ENCODE measurements at regions not wholly inside any gene's neighbourhood (a gene's known extent, or its start where the extent isn't known, plus 50 kb on each side); places are given as distances from the start of the nearest gene placed in this dataset.
"Not testable (repeated sequence)": the region's sequence is repeated elsewhere in the genome, so short reads cannot be mapped to it uniquely, and the experiment has no call there.

GRCh38 chr3:146368882-146369523, 100.4 kb downstream of the PLSCR2 start:
- no peaks in the 10 kb centered on the region for H3K27me3 ChIP-seq
- no peak overlapping the region for H3K4me3 ChIP-seq
- no peak overlapping the region for H3K27ac ChIP-seq
- no peaks in the 10 kb centered on the region for H3K9me3 ChIP-seq (ENCODE audit: low read depth)
- H3K4me1 ChIP-seq (ENCODE audit: low read depth) = no peaks in the 10 kb centered on the region
- no peaks in the 10 kb centered on the region for H3K36me3 ChIP-seq
- TF ChIP-seq CTCF (IDR thresholded peaks at IDR 0.05; ENCODE audit: low read depth, low read length) = no peak
- DNase-seq (ENCODE audit: low read depth in 1 of 2, low spot score in 1 of 2) = no peak

GRCh38 chr3:146359841-146360240, 108.9 kb upstream of the PLSCR4 start:
- Histone ChIP-seq H3K9me3 (ENCODE audit: low read depth) (no peaks in the 10 kb centered on the region), H3K36me3 (no peaks in the 10 kb centered on the region), H3K4me1 (ENCODE audit: low read depth) (no peaks in the 10 kb centered on the region), H3K27me3 (no peaks in the 10 kb centered on the region), H3K4me3 (no peak overlapping the region), H3K27ac (no peak overlapping the region)
- no peak for TF ChIP-seq CTCF (IDR thresholded peaks at IDR 0.05; ENCODE audit: low read depth, low read length)
- no peak for DNase-seq (ENCODE audit: low read depth in 1 of 2, low spot score in 1 of 2)

GRCh38 chr3:146354421-146354820, 103.5 kb upstream of the PLSCR4 start:
- not testable (repeated sequence) for H3K27me3 ChIP-seq; H3K4me3 ChIP-seq; H3K27ac ChIP-seq; H3K36me3 ChIP-seq; H3K4me1 ChIP-seq (ENCODE audit: low read depth); H3K9me3 ChIP-seq (ENCODE audit: low read depth); DNase-seq (ENCODE audit: low read depth in 1 of 2, low spot score in 1 of 2)

- H3K27ac ChIP-seq = no peak overlapping the region
- no peak for TF ChIP-seq CTCF (IDR thresholded peaks at IDR 0.05; ENCODE audit: low read depth, low read length)
- H3K27me3 ChIP-seq = no peaks in the 10 kb centered on the region
- no peak overlapping the region for H3K4me3 ChIP-seq
- H3K9me3 ChIP-seq (ENCODE audit: low read depth) = no peaks in the 10 kb centered on the region
- no peaks in the 10 kb centered on the region for H3K4me1 ChIP-seq (ENCODE audit: low read depth)
- H3K36me3 ChIP-seq = no peaks in the 10 kb centered on the region
- DNase-seq (ENCODE audit: low read depth in 1 of 2, low spot score in 1 of 2) = no peak
Measured at GRCh38 chr3:146350852-146351251, 99.9 kb upstream of the PLSCR4 start.

DNA sequence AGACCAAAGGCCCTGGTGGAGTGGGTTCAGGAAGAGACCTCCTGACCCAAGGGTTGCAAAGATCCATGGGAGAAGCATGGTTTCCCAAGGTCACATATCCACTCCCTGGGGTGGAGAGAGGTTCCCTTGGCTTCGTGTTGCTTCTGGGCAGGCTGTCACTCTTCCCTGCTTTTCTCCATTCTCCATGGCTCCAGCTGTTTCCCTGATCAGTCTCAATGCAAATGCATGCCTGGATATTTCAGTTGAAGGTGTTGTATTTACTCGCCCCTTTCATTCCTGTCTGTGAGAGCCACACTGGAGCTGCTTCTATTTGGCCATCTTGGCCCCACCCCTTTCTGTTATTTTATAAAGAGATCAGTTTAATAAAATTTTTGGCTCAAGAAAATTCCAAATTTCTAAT, 95.0 kb upstream of the PLSCR4 start:
- no peaks in the 10 kb centered on the region for H3K9me3 ChIP-seq (ENCODE audit: low read depth)
- H3K4me1 ChIP-seq (ENCODE audit: low read depth) = no peaks in the 10 kb centered on the region
- H3K27ac ChIP-seq = no peak overlapping the region
- H3K27me3 ChIP-seq = no peaks in the 10 kb centered on the region
- no peaks in the 10 kb centered on the region for H3K36me3 ChIP-seq
- no peak for TF ChIP-seq CTCF (IDR thresholded peaks at IDR 0.05; ENCODE audit: low read depth, low read length)
- no peak overlapping the region for H3K4me3 ChIP-seq
- DNase-seq (ENCODE audit: low read depth in 1 of 2, low spot score in 1 of 2) = no peak

GRCh38 chr3:146343551-146343950, 92.6 kb upstream of the PLSCR4 start:
- Histone ChIP-seq H3K9me3 (ENCODE audit: low read depth) (no peaks in the 10 kb centered on the region), H3K27ac (no peak overlapping the region), H3K4me3 (no peak overlapping the region), H3K36me3 (no peaks in the 10 kb centered on the region), H3K4me1 (ENCODE audit: low read depth) (no peaks in the 10 kb centered on the region), H3K27me3 (no peaks in the 10 kb centered on the region)
- no peak for DNase-seq (ENCODE audit: low read depth in 1 of 2, low spot score in 1 of 2)
- TF ChIP-seq CTCF (IDR thresholded peaks at IDR 0.05; ENCODE audit: low read depth, low read length) = no peak

All from cardiac muscle cell (in vitro differentiated cells and primary cell).